Ishikawa (cell line): ENCODE measurements at regions not wholly inside any gene's neighbourhood (a gene's known extent, or its start where the extent isn't known, plus 50 kb on each side); places are given as distances from the start of the nearest gene placed in this dataset.

Source experiments
- CEBPB ChIP-seq: IDR thresholded peaks from 2 replicates; pipeline ENCODE4 v1.6.1; 2012
- CREB1 ChIP-seq: IDR thresholded peaks from 2 replicates; pipeline ENCODE4 v1.6.1; 2012; ENCODE audit warnings: low read depth
- EGR1 ChIP-seq: IDR thresholded peaks from 2 replicates; pipeline ENCODE4 v1.6.1; 2012
- EP300 ChIP-seq: IDR thresholded peaks from 2 replicates; pipeline ENCODE4 v1.6.1; 2012; ENCODE audit warnings: borderline replicate concordance
- NFIC ChIP-seq: IDR thresholded peaks from 2 replicates; pipeline ENCODE4 v1.6.1; 2012
- RAD21 ChIP-seq: IDR thresholded peaks from 2 replicates; pipeline ENCODE4 v1.6.1; 2012; ENCODE audit warnings: low read depth
- REST ChIP-seq: IDR thresholded peaks from 2 replicates; pipeline ENCODE4 v1.6.1; 2012; ENCODE audit warnings: low read depth, mild to moderate bottlenecking
- TAF1 ChIP-seq: IDR thresholded peaks from 2 replicates; pipeline ENCODE4 v1.6.1; 2012; ENCODE audit warnings: low read depth, mild to moderate bottlenecking
- TCF12 ChIP-seq: IDR thresholded peaks from 2 replicates; pipeline ENCODE4 v1.6.1; 2012; ENCODE audit warnings: low read depth
- USF1 ChIP-seq: IDR thresholded peaks from 2 replicates; pipeline ENCODE4 v1.6.1; 2012
- YY1 ChIP-seq: IDR thresholded peaks from 2 replicates; pipeline ENCODE4 v1.6.1; 2012; ENCODE audit warnings: low read depth
- ZBTB7A ChIP-seq: IDR thresholded peaks from 2 replicates; pipeline ENCODE4 v1.6.1; 2012; ENCODE audit warnings: low read depth
- TF ChIP-seq, protein P1 (sequence below): IDR thresholded peaks from 2 replicates; pipeline ENCODE4 v1.6.1; 2012

- TF ChIP-seq RAD21 (no peak), REST (no peak), EP300 (no peak), YY1 (no peak), EGR1 (no peak), CEBPB (no peak), TCF12 (no peak), ZBTB7A (no peak), TAF1 (no peak), USF1 (no peak), CREB1 (no peak), NFIC (no peak)
- TF ChIP-seq, protein P1, sequence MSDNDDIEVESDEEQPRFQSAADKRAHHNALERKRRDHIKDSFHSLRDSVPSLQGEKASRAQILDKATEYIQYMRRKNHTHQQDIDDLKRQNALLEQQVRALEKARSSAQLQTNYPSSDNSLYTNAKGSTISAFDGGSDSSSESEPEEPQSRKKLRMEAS: no peak
Measured at GRCh38 chr11:15901790-15902189, 454.6 kb downstream of the SOX6 start.
